Keratinocyte (primary cell): ENCODE measurements at regions not wholly inside any gene's neighbourhood (a gene's known extent, or its start where the extent isn't known, plus 50 kb on each side); places are given as distances from the start of the nearest gene placed in this dataset.

ENCODE experiments used
- DNase-seq: peaks from one replicate; pipeline ENCODE4 v3.0.0-alpha.2; 2011; ENCODE audit warnings: low read depth, missing footprints, low spot score
- FAIRE-seq: peaks from 2 replicates; lab custom pipeline; 2011; peaks lifted over from hg19 to GRCh38; lab: Jason Lieb, UNC
- H2AFZ ChIP-seq: 2 replicates; pipeline ENCODE4 v1.6.0; 2012; ENCODE audit warnings: low read length, control low read depth, inconsistent platforms; ENCODE audit not compliant: control insufficient read depth
- H3K27ac ChIP-seq: 2 replicates; pipeline ENCODE4 v1.5.1; 2011; ENCODE audit warnings: low read length; ENCODE audit not compliant: control insufficient read depth, insufficient read depth
- H3K27me3 ChIP-seq: 3 replicates; pipeline ENCODE4 v1.6.0; 2011; ENCODE audit warnings: low read length; ENCODE audit not compliant: control insufficient read depth, insufficient read depth; ENCODE audit errors: extremely low read depth
- H3K36me3 ChIP-seq, 2 experiments: 2 replicates in 1 of 2; 3 replicates in 1 of 2; pipeline ENCODE4 v1.5.1; 2011; ENCODE audit warnings: low read length in 2 of 2, mild to moderate bottlenecking in 1 of 2; ENCODE audit not compliant: control insufficient read depth in 2 of 2, insufficient read depth in 2 of 2; ENCODE audit errors: extremely low read depth in 1 of 2
- H3K4me1 ChIP-seq: 3 replicates; pipeline ENCODE4 v1.5.1; 2011; ENCODE audit warnings: low read length; ENCODE audit not compliant: control insufficient read depth, insufficient read depth; ENCODE audit errors: extremely low read depth
- H3K4me2 ChIP-seq: 3 replicates; pipeline ENCODE4 v1.6.0; 2011; ENCODE audit warnings: low read depth, low read length; ENCODE audit not compliant: control insufficient read depth, insufficient read depth; ENCODE audit errors: extremely low read depth
- H3K4me3 ChIP-seq, 3 experiments: fragments of 200-600 bp in 1 of 3; sonication (generic) in 1 of 3; 2 replicates in 2 of 3; 3 replicates in 1 of 3; pipeline ENCODE4 v1.5.1; 2011 to 2016; ENCODE audit warnings: low read length in 3 of 3, mild to moderate bottlenecking in 3 of 3, control low read depth in 2 of 3, inconsistent platforms in 1 of 3, low read depth in 1 of 3, mixed read lengths in 1 of 3, mixed run types in 1 of 3, moderate library complexity in 1 of 3; ENCODE audit not compliant: control insufficient read depth in 2 of 3, insufficient read depth in 2 of 3; ENCODE audit errors: extremely low read depth in 1 of 3
- H3K79me2 ChIP-seq: 2 replicates; pipeline ENCODE4 v1.6.0; 2012; ENCODE audit warnings: low read length; ENCODE audit not compliant: control insufficient read depth, insufficient read depth
- H3K9ac ChIP-seq: 3 replicates; pipeline ENCODE4 v1.6.0; 2011; ENCODE audit warnings: low read length; ENCODE audit not compliant: control insufficient read depth, insufficient read depth; ENCODE audit errors: extremely low read depth
- H3K9me1 ChIP-seq: 3 replicates; pipeline ENCODE4 v1.6.0; 2011; ENCODE audit warnings: low read length; ENCODE audit not compliant: control insufficient read depth, insufficient read depth; ENCODE audit errors: extremely low read depth
- H3K9me3 ChIP-seq: 2 replicates; pipeline ENCODE4 v1.5.1; 2012; ENCODE audit warnings: low read depth, low read length; ENCODE audit not compliant: control insufficient read depth
- H4K20me1 ChIP-seq: 3 replicates; pipeline ENCODE4 v1.6.0; 2011; ENCODE audit warnings: low read length; ENCODE audit not compliant: control insufficient read depth, insufficient read depth; ENCODE audit errors: extremely low read depth
- CTCF ChIP-seq, 3 experiments: IDR thresholded peaks in 1 of 3; conservative IDR thresholded peaks in 1 of 3; optimal IDR thresholded peaks in 1 of 3; 2 replicates in 2 of 3; 3 replicates in 1 of 3; pipeline versions ENCODE3 to v1.5.1; 2011; ENCODE audit warnings: low read length in 3 of 3, mild to moderate bottlenecking in 3 of 3, moderate library complexity in 2 of 3, control low read depth in 1 of 3, inconsistent platforms in 1 of 3; ENCODE audit not compliant: insufficient read depth in 2 of 3; ENCODE audit errors: extremely low read depth in 1 of 3
- EZH2 ChIP-seq: IDR thresholded peaks from one replicate; pipeline ENCODE4 v1.6.1; 2012; ENCODE audit warnings: inconsistent platforms, mild to moderate bottlenecking, low read length, moderate library complexity
- dilution Hi-C: fragments of 300-500 bp; cut with MboI; formaldehyde crosslinking; loops from one replicate; pipeline ENCODE4 v1.7.0; 2020; ENCODE audit warnings: low sequenced_read_pairs; ENCODE audit not compliant: extremely low pct_ligation_motif_present

- Histone ChIP-seq H3K4me2 (no peak overlapping the region), H2AFZ (no peak overlapping the region), H3K27me3 (no peaks in the 10 kb centered on the region), H3K4me1 (no peaks in the 10 kb centered on the region), H3K9ac (no peak overlapping the region), H3K9me1 (no peaks in the 10 kb centered on the region), H3K27ac (no peak overlapping the region), H4K20me1 (no peaks in the 10 kb centered on the region), H3K79me2 (no peaks in the 10 kb centered on the region), H3K9me3 (no peaks in the 10 kb centered on the region), H3K4me3 (no peak overlapping the region), H3K36me3 (no peaks in the 10 kb centered on the region)
- FAIRE-seq (no peak), DNase-seq (no peak)
- no peak for TF ChIP-seq CTCF (optimal IDR thresholded peaks at IDR 0.05 in 1 of 3, IDR thresholded peaks at IDR 0.05 in 1 of 3, conservative IDR thresholded peaks at IDR 0.05 in 1 of 3; ENCODE audit: extremely low read depth in 1 of 3, insufficient read depth in 2 of 3, low read length in 3 of 3)
- dilution Hi-C loops, result no loop called here
These were observed 492.1 kb upstream of the TMEM132C start for GRCh38 chr12:127774828-127775227.

GRCh38 chr12:127779301-127780045 lies 487.5 kb upstream of the TMEM132C start:
- Histone ChIP-seq H3K4me1 (no peaks in the 10 kb centered on the region), H3K79me2 (no peaks in the 10 kb centered on the region), H3K27me3 (no peaks in the 10 kb centered on the region), H3K4me3 (no peak overlapping the region), H3K4me2 (no peak overlapping the region), H4K20me1 (no peaks in the 10 kb centered on the region), H3K9me1 (no peaks in the 10 kb centered on the region), H3K9ac (no peak overlapping the region), H2AFZ (no peak overlapping the region), H3K27ac (no peak overlapping the region), H3K9me3 (no peaks in the 10 kb centered on the region), H3K36me3 (no peaks in the 10 kb centered on the region)
- no peak for TF ChIP-seq CTCF (optimal IDR thresholded peaks at IDR 0.05 in 1 of 3, IDR thresholded peaks at IDR 0.05 in 1 of 3, conservative IDR thresholded peaks at IDR 0.05 in 1 of 3; ENCODE audit: extremely low read depth in 1 of 3, insufficient read depth in 2 of 3, low read length in 3 of 3)
- TF ChIP-seq EZH2, result no peak
- FAIRE-seq (no peak), DNase-seq (no peak)
- dilution Hi-C loops, result no loop called here
